K562 (cell line): ENCODE measurements at regions not wholly inside any gene's neighbourhood (a gene's known extent, or its start where the extent isn't known, plus 50 kb on each side); places are given as distances from the start of the nearest gene placed in this dataset.

Experiments used
- ATAC-seq: fragments of 200-7000 bp; cut with Tn5 transposase; 3 replicates; pipeline ENCODE4 v1.9.1; 2020; ENCODE audit warnings: moderate library complexity
- BruUV-seq: library from RNA; stranded (reverse); fragments of 400-500 nt; replicated peaks from 2 replicates; lab custom pipeline; 2021; lab: Mats Ljungman, UMichigan
- CTCF ChIA-PET: fragments of 300-600 bp; formaldehyde crosslinking; extraction: SDS; loops from one replicate; lab custom pipeline; 2021; ENCODE audit warnings: low intra/inter-chr PET ratio; lab: Yijun Ruan, JAX
- POLR2A ChIA-PET: fragments of 300-600, 350-650 bp; sonication (Branson Sonifier 250); formaldehyde crosslinking; extraction: SDS; loops from one replicate; lab custom pipeline; 2021; ENCODE audit warnings: antibody characterized with exemption, inconsistent platforms; lab: Yijun Ruan, JAX
- DNase-seq, 4 experiments: peaks; one replicate each; pipeline versions ENCODE4 v3.0.0 to v3.0.0-alpha.2; 2011 to 2018; ENCODE audit warnings: low spot score in 3 of 4, mixed read lengths in 3 of 4; ENCODE audit errors: extremely low read depth in 1 of 4
- FAIRE-seq: peaks from 2 replicates; lab custom pipeline; 2011; peaks lifted over from hg19 to GRCh38; lab: Jason Lieb, UNC
- H2AFZ ChIP-seq: 2 replicates; pipeline ENCODE4 v1.6.0; 2011; ENCODE audit warnings: low read depth, low read length, control low read depth, inconsistent platforms
- H3K27ac ChIP-seq: fragments of 200-600 bp; 3 replicates; pipeline ENCODE4 v1.8.0; 2011; ENCODE audit warnings: low read depth, mild to moderate bottlenecking, control low read depth, inconsistent platforms, low read length, moderate library complexity, mixed read lengths; ENCODE audit errors: extremely low read depth
- H3K27me3 ChIP-seq, 2 experiments: fragments of 300-600 bp in 1 of 2; 2 replicates in 1 of 2; 3 replicates in 1 of 2; pipeline versions ENCODE4 v1.6.0 to v1.8.0; 2011; ENCODE audit warnings: inconsistent platforms in 2 of 2, low read length in 2 of 2, mild to moderate bottlenecking in 1 of 2, mixed read lengths in 1 of 2, moderate library complexity in 1 of 2; ENCODE audit not compliant: control insufficient read depth in 2 of 2, insufficient read depth in 2 of 2
- H3K36me3 ChIP-seq: fragments of 300-600 bp; 3 replicates; pipeline ENCODE4 v1.8.0; 2011; ENCODE audit warnings: mild to moderate bottlenecking, low read length, inconsistent platforms; ENCODE audit not compliant: control insufficient read depth, insufficient read depth
- H3K4me1 ChIP-seq, 2 experiments: fragments of 200-600 bp in 1 of 2; replicated peaks in 1 of 2; 2 replicates in 1 of 2; 3 replicates in 1 of 2; pipeline versions ENCODE4 v1.5.1 to v1.8.0; 2011; ENCODE audit warnings: inconsistent platforms in 2 of 2, low read length in 2 of 2, mild to moderate bottlenecking in 1 of 2, mixed read lengths in 1 of 2, moderate library complexity in 1 of 2; ENCODE audit not compliant: control insufficient read depth in 2 of 2, insufficient read depth in 2 of 2
- H3K4me2 ChIP-seq: 2 replicates; pipeline ENCODE4 v1.6.1; 2011; ENCODE audit warnings: low read length, control low read depth, inconsistent platforms, mixed read lengths; ENCODE audit not compliant: insufficient read depth
- H3K4me3 ChIP-seq: fragments of 200-600 bp; sonication (generic), shearing (Covaris generic); 2 replicates; pipeline ENCODE4 v1.5.1; 2016; ENCODE audit warnings: control low read depth, inconsistent platforms
- H3K79me2 ChIP-seq: fragments of 200-600 bp; 3 replicates; pipeline ENCODE4 v1.8.0; 2011; ENCODE audit warnings: low read length, inconsistent platforms; ENCODE audit not compliant: control insufficient read depth, insufficient read depth
- H3K9ac ChIP-seq, 2 experiments: 2 replicates each; pipeline versions ENCODE4 v1.6.0 to v1.6.1; 2011; ENCODE audit warnings: low read depth in 2 of 2, low read length in 2 of 2, control low read depth in 1 of 2, inconsistent platforms in 1 of 2, mild to moderate bottlenecking in 1 of 2, mixed read lengths in 1 of 2; ENCODE audit not compliant: insufficient read depth in 1 of 2
- H3K9me1 ChIP-seq: one replicate; pipeline ENCODE4 v1.6.0; 2011; ENCODE audit warnings: inconsistent platforms, mild to moderate bottlenecking, low read length, moderate library complexity; ENCODE audit not compliant: control insufficient read depth, insufficient read depth
- H3K9me3 ChIP-seq: replicated peaks from 2 replicates; pipeline ENCODE4 v1.5.1; 2011; ENCODE audit warnings: low read depth, low read length, inconsistent platforms; ENCODE audit not compliant: control insufficient read depth, insufficient read depth
- H4K20me1 ChIP-seq: replicated peaks from 2 replicates; pipeline ENCODE4 v1.6.1; 2011; ENCODE audit warnings: low read length, inconsistent platforms, mixed read lengths; ENCODE audit not compliant: control insufficient read depth, insufficient read depth
- CHCHD3 ChIP-seq: fragments of 250-450 bp; sonication (Bioruptor Pico); IDR thresholded peaks from 2 replicates; pipeline ENCODE4 v2.1.2; 2022; ENCODE audit warnings: mild to moderate bottlenecking
- JUNB ChIP-seq: fragments of 450-650 bp; formaldehyde crosslinking; conservative IDR thresholded peaks from 2 replicates; pipeline ENCODE4 v1.4.0; 2020; ENCODE audit warnings: mild to moderate bottlenecking
- JUND ChIP-seq, 2 experiments: IDR thresholded peaks; 2 replicates in 1 of 2; 3 replicates in 1 of 2; pipeline ENCODE4 v1.6.1; 2011; ENCODE audit warnings: borderline replicate concordance in 2 of 2, low read depth in 2 of 2, low read length in 2 of 2, improper control_type of control experiment in 1 of 2, missing biosample characterization in 1 of 2, missing genetic modification characterization in 1 of 2, missing genetic modification reagents in 1 of 2
- KAT2B ChIP-seq: IDR thresholded peaks from one replicate; pipeline ENCODE4 v1.6.1; 2012; ENCODE audit warnings: low read depth, mild to moderate bottlenecking, control low read depth, inconsistent platforms, low read length, moderate library complexity
- PML ChIP-seq: IDR thresholded peaks from 2 replicates; pipeline ENCODE4 v1.6.1; 2012; ENCODE audit warnings: low read length, inconsistent platforms
- RAD21 ChIP-seq, 2 experiments: fragments of 250-450 bp in 1 of 2; fragments of 450-650 bp in 1 of 2; sonication (Bioruptor Pico) in 1 of 2; formaldehyde crosslinking in 1 of 2; IDR thresholded peaks in 1 of 2; conservative IDR thresholded peaks in 1 of 2; 2 replicates each; pipeline versions ENCODE4 v1.4.0 to v1.8.0; 2020 to 2022; ENCODE audit warnings: mild to moderate bottlenecking in 2 of 2, moderate library complexity in 1 of 2
- SAFB2 ChIP-seq: fragments of 200-400 bp; formaldehyde crosslinking; IDR thresholded peaks from 2 replicates; pipeline ENCODE4 v1.6.1; 2018; ENCODE audit warnings: borderline replicate concordance, low read length, low read depth, moderate library complexity; ENCODE audit not compliant: severe bottlenecking
- SIRT6 ChIP-seq: IDR thresholded peaks from one replicate; pipeline ENCODE4 v1.6.1; 2012; ENCODE audit warnings: low read depth, mild to moderate bottlenecking, control low read depth, inconsistent platforms, low read length, moderate library complexity
- SP1 ChIP-seq: sonication (generic); formaldehyde crosslinking; IDR thresholded peaks from 2 replicates; pipeline ENCODE4 v1.8.1; 2022; ENCODE audit warnings: mild to moderate bottlenecking, missing genetic modification reagents
- YY1 ChIP-seq, 3 experiments: IDR thresholded peaks; 2 replicates each; pipeline ENCODE4 v1.6.1; 2011; ENCODE audit warnings: low read length in 2 of 3, mild to moderate bottlenecking in 2 of 3, moderate library complexity in 2 of 3, borderline replicate concordance in 1 of 3, control low read depth in 1 of 3, low read depth in 1 of 3; ENCODE audit not compliant: insufficient read depth in 3 of 3, insufficient replicate concordance in 2 of 3, control insufficient read depth in 1 of 3, insufficient read length in 1 of 3; ENCODE audit errors: extremely low read depth in 1 of 3
- WGBS: fragments of 100-300 bp; shearing (Covaris generic); methylation state at CpG from one replicate; pipeline ENCODE4 v1.1.6; 2016; ENCODE audit warnings: low coverage, mixed read lengths; ENCODE audit not compliant: insufficient coverage; ENCODE audit errors: missing lambda C conversion rate; 5-methylcytosine and 5-hydroxymethylcytosine counted together
- in situ Hi-C: fragments of 300-500 bp; cut with MboI; formaldehyde crosslinking; loops from 4 replicates; pipeline ENCODE4 v1.15.0; 2018; ENCODE audit warnings: inconsistent platforms, mixed read lengths
- intact Hi-C: fragments of 100-400 bp; cut with micrococcal nuclease; formaldehyde crosslinking; loops from 2 replicates; pipeline ENCODE4 v1.14.2; 2022
- TF ChIP-seq, protein P1 (sequence below), 3 experiments: IDR thresholded peaks in 2 of 3; conservative IDR thresholded peaks in 1 of 3; 2 replicates each; pipeline ENCODE4 v1.5.1; 2011 to 2012; ENCODE audit warnings: low read length in 3 of 3, mild to moderate bottlenecking in 3 of 3, control low read depth in 2 of 3, improper control_type of control experiment in 1 of 3, inconsistent platforms in 1 of 3, low read depth in 1 of 3, mixed read lengths in 1 of 3, moderate library complexity in 1 of 3; ENCODE audit not compliant: insufficient read depth in 2 of 3
- TF ChIP-seq, protein P2 (sequence below): fragments of 250-450 bp; sonication (Bioruptor Pico); IDR thresholded peaks from 2 replicates; pipeline ENCODE4 v1.4.0; 2020; ENCODE audit warnings: mild to moderate bottlenecking, moderate library complexity
- TF ChIP-seq, protein P3 (sequence below): fragments of 250-450 bp; sonication (Bioruptor Pico); IDR thresholded peaks from 2 replicates; pipeline ENCODE4 v1.5.0; 2021
- TF ChIP-seq, protein P4 (sequence below): fragments of 250-450 bp; sonication (Bioruptor Pico); IDR thresholded peaks from 2 replicates; pipeline ENCODE4 v1.8.0; 2022; ENCODE audit warnings: inconsistent platforms, mild to moderate bottlenecking, moderate library complexity, borderline replicate concordance

DNA sequence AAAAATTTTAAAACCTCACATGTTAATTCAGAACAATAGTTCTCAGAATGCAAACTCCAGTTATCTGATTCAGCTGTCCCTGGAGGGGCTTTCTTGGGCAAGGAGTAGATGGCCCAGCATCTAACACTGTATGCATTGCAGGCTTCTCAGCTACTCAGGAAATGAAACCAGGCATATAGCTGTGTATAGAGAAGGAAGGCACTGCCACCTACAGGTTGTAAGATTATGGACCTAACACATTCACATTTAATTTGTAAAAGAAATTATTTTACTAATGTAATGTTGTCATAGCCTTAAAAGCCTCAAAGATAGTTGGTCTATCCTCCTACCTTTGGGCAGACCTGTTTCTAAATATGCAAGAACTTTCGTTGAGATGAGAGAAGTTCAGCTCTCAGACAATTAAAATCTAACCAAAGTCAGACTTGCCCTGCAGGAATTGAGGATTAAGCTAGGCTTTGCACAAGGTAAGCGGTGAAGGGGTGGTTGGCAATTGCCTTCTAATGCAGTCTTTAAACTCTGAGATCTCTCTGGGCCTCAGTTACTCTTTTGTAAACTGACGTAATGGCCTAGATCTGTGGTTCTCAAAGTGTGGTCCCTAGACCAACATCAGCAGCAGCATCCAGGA lies 132.8 kb upstream of the SLC24A5 start:
- DNase-seq (peak in 1 of 4 experiments; percentile 17), FAIRE-seq (no peak)
- in situ Hi-C loops, result no loop called here
- TF ChIP-seq, protein P1, sequence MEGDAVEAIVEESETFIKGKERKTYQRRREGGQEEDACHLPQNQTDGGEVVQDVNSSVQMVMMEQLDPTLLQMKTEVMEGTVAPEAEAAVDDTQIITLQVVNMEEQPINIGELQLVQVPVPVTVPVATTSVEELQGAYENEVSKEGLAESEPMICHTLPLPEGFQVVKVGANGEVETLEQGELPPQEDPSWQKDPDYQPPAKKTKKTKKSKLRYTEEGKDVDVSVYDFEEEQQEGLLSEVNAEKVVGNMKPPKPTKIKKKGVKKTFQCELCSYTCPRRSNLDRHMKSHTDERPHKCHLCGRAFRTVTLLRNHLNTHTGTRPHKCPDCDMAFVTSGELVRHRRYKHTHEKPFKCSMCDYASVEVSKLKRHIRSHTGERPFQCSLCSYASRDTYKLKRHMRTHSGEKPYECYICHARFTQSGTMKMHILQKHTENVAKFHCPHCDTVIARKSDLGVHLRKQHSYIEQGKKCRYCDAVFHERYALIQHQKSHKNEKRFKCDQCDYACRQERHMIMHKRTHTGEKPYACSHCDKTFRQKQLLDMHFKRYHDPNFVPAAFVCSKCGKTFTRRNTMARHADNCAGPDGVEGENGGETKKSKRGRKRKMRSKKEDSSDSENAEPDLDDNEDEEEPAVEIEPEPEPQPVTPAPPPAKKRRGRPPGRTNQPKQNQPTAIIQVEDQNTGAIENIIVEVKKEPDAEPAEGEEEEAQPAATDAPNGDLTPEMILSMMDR (IDR thresholded peaks at IDR 0.05 in 2 of 3, conservative IDR thresholded peaks at IDR 0.05 in 1 of 3; ENCODE audit: insufficient read depth in 2 of 3, low read depth in 1 of 3, low read length in 3 of 3), result peak in 1 of 3 experiments; percentile 33; a peak in 2 of 6 replicates
- TF ChIP-seq, protein P2, sequence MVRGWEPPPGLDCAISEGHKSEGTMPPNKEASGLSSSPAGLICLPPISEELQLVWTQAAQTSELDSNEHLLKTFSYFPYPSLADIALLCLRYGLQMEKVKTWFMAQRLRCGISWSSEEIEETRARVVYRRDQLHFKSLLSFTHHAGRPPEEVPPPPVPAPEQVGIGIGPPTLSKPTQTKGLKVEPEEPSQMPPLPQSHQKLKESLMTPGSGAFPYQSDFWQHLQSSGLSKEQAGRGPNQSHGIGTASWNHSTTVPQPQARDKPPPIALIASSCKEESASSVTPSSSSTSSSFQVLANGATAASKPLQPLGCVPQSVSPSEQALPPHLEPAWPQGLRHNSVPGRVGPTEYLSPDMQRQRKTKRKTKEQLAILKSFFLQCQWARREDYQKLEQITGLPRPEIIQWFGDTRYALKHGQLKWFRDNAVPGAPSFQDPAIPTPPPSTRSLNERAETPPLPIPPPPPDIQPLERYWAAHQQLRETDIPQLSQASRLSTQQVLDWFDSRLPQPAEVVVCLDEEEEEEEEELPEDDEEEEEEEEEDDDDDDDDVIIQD (CRISPR knock-in tag), result no peak
- TF ChIP-seq RAD21 (CRISPR knock-in tag; conservative IDR thresholded peaks at IDR 0.05 in 1 of 2, IDR thresholded peaks at IDR 0.05 in 1 of 2), result peak; percentile 54 to 67
- no peak for TF ChIP-seq SIRT6
- TF ChIP-seq, protein P3, sequence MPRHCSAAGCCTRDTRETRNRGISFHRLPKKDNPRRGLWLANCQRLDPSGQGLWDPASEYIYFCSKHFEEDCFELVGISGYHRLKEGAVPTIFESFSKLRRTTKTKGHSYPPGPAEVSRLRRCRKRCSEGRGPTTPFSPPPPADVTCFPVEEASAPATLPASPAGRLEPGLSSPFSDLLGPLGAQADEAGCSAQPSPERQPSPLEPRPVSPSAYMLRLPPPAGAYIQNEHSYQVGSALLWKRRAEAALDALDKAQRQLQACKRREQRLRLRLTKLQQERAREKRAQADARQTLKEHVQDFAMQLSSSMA (CRISPR knock-in tag), result no peak
- no peak for TF ChIP-seq YY1 (IDR thresholded peaks at IDR 0.05; ENCODE audit: borderline replicate concordance in 1 of 3, control insufficient read depth in 1 of 3, extremely low read depth in 1 of 3, insufficient read depth in 3 of 3, insufficient read length in 1 of 3, insufficient replicate concordance in 2 of 3, low read depth in 1 of 3, low read length in 2 of 3)
- TF ChIP-seq SP1 (CRISPR knock-in tag), result no peak
- TF ChIP-seq KAT2B, result no peak
- TF ChIP-seq JUND (IDR thresholded peaks at IDR 0.05; ENCODE audit: borderline replicate concordance, low read depth, low read length), result no peak
- no peak for TF ChIP-seq JUND (tag; IDR thresholded peaks at IDR 0.05; ENCODE audit: borderline replicate concordance, low read depth, low read length)
- TF ChIP-seq, protein P4, sequence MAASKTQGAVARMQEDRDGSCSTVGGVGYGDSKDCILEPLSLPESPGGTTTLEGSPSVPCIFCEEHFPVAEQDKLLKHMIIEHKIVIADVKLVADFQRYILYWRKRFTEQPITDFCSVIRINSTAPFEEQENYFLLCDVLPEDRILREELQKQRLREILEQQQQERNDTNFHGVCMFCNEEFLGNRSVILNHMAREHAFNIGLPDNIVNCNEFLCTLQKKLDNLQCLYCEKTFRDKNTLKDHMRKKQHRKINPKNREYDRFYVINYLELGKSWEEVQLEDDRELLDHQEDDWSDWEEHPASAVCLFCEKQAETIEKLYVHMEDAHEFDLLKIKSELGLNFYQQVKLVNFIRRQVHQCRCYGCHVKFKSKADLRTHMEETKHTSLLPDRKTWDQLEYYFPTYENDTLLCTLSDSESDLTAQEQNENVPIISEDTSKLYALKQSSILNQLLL (CRISPR knock-in tag), result no peak
- TF ChIP-seq SAFB2, result no peak
- no peak for TF ChIP-seq JUNB (CRISPR knock-in tag)
- no peak for TF ChIP-seq PML
- no peak for TF ChIP-seq CHCHD3 (CRISPR knock-in tag)

More for the DNA sequence above, 132.8 kb upstream of the SLC24A5 start:
- Histone ChIP-seq H3K9me3 (no peaks in the 10 kb centered on the region), H3K4me1 (no peaks in the 10 kb centered on the region), H3K9me1 (no peaks in the 10 kb centered on the region), H3K27ac (no peak overlapping the region), H3K36me3 (no peaks in the 10 kb centered on the region), H3K27me3 (no peaks in the 10 kb centered on the region), H3K79me2 (no peaks in the 10 kb centered on the region), H3K4me2 (no peak overlapping the region), H2AFZ (no peak overlapping the region), H3K9ac (no peak overlapping the region), H4K20me1 (no peaks in the 10 kb centered on the region), H3K4me3 (no peak overlapping the region)
- ATAC-seq, result no peak
- ChIA-PET POLR2A (interaction anchor here (0.8 kb wide), 1 partner anchor 1379 kb away, joined by 4 read pairs; no protein-coding TSS in a partner anchor), CTCF (interaction anchor here (1.1 kb wide), 1 partner anchor 1675 kb away, joined by 3 read pairs; no protein-coding TSS in a partner anchor)
- intact Hi-C loops, result no loop called here
- no TSS peak for BruUV-seq
- 0% methylated on average over 3 of the region's 3 CpGs for WGBS
